Right lobe of liver (tissue), 6 donors: ENCODE measurements at regions not wholly inside any gene's neighbourhood (a gene's known extent, or its start where the extent isn't known, plus 50 kb on each side); places are given as distances from the start of the nearest gene placed in this dataset.

Experiments used
- ATAC-seq, 4 donors: fragments of 200-7000 bp; cut with Tn5 transposase; one replicate each; pipeline ENCODE4 v1.9.1; 2020; ENCODE audit warnings: mild to moderate bottlenecking in 4 of 4, moderate library complexity in 4 of 4
- DNase-seq, 3 donors: peaks; one replicate each; pipeline ENCODE4 v3.0.0-alpha.2; 2020
- H3K27ac ChIP-seq, 3 donors: fragments of 200-600 bp; one replicate each; pipeline ENCODE4 v1.8.0; 2022
- H3K27me3 ChIP-seq, 2 donors: fragments of 200-600 bp; one replicate each; pipeline ENCODE4 v1.8.0; 2022
- H3K36me3 ChIP-seq, 4 donors: fragments of 200-600 bp; sonication (generic) in 1 of 4; one replicate each; pipeline versions ENCODE4 v1.5.1 to v1.8.0; 2017 to 2022; ENCODE audit warnings: control low read depth in 1 of 4
- H3K4me1 ChIP-seq, 4 donors: fragments of 200-600 bp; sonication (generic) in 1 of 4; one replicate each; pipeline versions ENCODE4 v1.5.1 to v1.8.0; 2017 to 2022; ENCODE audit warnings: control low read depth in 1 of 4
- H3K4me3 ChIP-seq, 3 donors: fragments of 200-600 bp; one replicate each; pipeline ENCODE4 v1.8.0; 2022
- H3K9me3 ChIP-seq, 4 donors: fragments of 200-600 bp; sonication (generic) in 1 of 4; one replicate each; pipeline versions ENCODE4 v1.5.1 to v1.8.0; 2017 to 2022; ENCODE audit warnings: control low read depth in 1 of 4
- CTCF ChIP-seq, 4 donors: fragments of 200-600 bp in 3 of 4; fragments of 450-650 bp in 1 of 4; IDR thresholded peaks; one replicate each; pipeline versions ENCODE4 v1.5.1 to v1.8.0; 2016 to 2022; ENCODE audit warnings: antibody characterized with exemption in 4 of 4, mild to moderate bottlenecking in 2 of 4
- POLR2A ChIP-seq: fragments of 450-650 bp; IDR thresholded peaks from one replicate; pipeline ENCODE4 v1.6.1; 2017; ENCODE audit warnings: antibody characterized with exemption, mild to moderate bottlenecking
- WGBS: methylation state at CpG from one replicate; pipeline ENCODE4 v1.1.6; 2018; ENCODE audit warnings: low coverage, low lambda C conversion rate; ENCODE audit not compliant: insufficient coverage; ENCODE audit errors: missing lambda C conversion rate; 5-methylcytosine and 5-hydroxymethylcytosine counted together
- intact Hi-C, 2 donors: fragments of 100-400 bp; cut with DNase I; formaldehyde crosslinking; loops; one replicate each; pipeline versions ENCODE4 v1.11.2 to v1.14.1; 2022
- donor health status: DM: no; HTN: yes; CAD: no.
- donor health status: DM: no; HTN: no; CAD: no.
- donor health status: DM: no; HTN: no; CAD: no.
- donor health status: DM: no; HTN: yes; CAD: no.
- donor health status: DM: no; HTN: yes; CAD: no.

GRCh38 chr11:113533425-113533698 lies 58.2 kb upstream of the DRD2 start:
- no peak overlapping the region for H3K4me3 ChIP-seq
- no peaks in the 10 kb centered on the region for H3K27me3 ChIP-seq
- H3K27ac ChIP-seq: no peak overlapping the region
- DNase-seq: no peak
- no peaks in the 10 kb centered on the region for H3K4me1 ChIP-seq
- 70% methylated on average over 2 of the region's 4 CpGs for WGBS
- intact Hi-C loops: loop anchor here (5.0 kb wide), 1 partner anchor 226 kb away; no protein-coding TSS in a partner anchor
- no peak for ATAC-seq
- H3K36me3 ChIP-seq: no peaks in the 10 kb centered on the region
- TF ChIP-seq CTCF (IDR thresholded peaks at IDR 0.05) (no peak), POLR2A (no peak)
- no peaks in the 10 kb centered on the region for H3K9me3 ChIP-seq

- Histone ChIP-seq H3K36me3 (no peaks in the 10 kb centered on the region), H3K9me3 (no peaks in the 10 kb centered on the region), H3K4me1 (no peaks in the 10 kb centered on the region), H3K27me3 (no peaks in the 10 kb centered on the region), H3K4me3 (no peak overlapping the region), H3K27ac (no peak overlapping the region)
- 3% methylated on average over 8 of the region's 9 CpGs for WGBS
- DNase-seq (peak; percentile 74 to 77 (median 76)), ATAC-seq (peak; percentile 90 to 96 (median 94))
- intact Hi-C loops: loop anchor here (5.0 kb wide), 1 partner anchor 226 kb away; no protein-coding TSS in a partner anchor
- TF ChIP-seq CTCF (IDR thresholded peaks at IDR 0.05) (peak; percentile 67 to 87 (median 84)), POLR2A (no peak)
These were observed 57.7 kb upstream of the DRD2 start for GRCh38 chr11:113532697-113533424.

GRCh38 chr11:113531575-113532451 lies 56.6 kb upstream of the DRD2 start:
- Histone ChIP-seq H3K4me3 (no peak overlapping the region), H3K9me3 (no peaks in the 10 kb centered on the region), H3K4me1 (no peaks in the 10 kb centered on the region), H3K27me3 (no peaks in the 10 kb centered on the region), H3K27ac (no peak overlapping the region), H3K36me3 (no peaks in the 10 kb centered on the region)
- ATAC-seq (peak in 2 of 4 donors; percentile 13 to 33), DNase-seq (no peak)
- 20% methylated on average over 3 of the region's 8 CpGs for WGBS
- intact Hi-C loops: loop anchor here (5.0 kb wide), 1 partner anchor 225 kb away; no protein-coding TSS in a partner anchor
- TF ChIP-seq POLR2A: no peak
- TF ChIP-seq CTCF (IDR thresholded peaks at IDR 0.05): no peak

GRCh38 chr11:113531083-113531482 lies 55.9 kb upstream of the DRD2 start:
- intact Hi-C loops: loop anchor here (5.0 kb wide), 1 partner anchor 224 kb away; no protein-coding TSS in a partner anchor

More at GRCh38 chr11:113531083-113531482, 55.9 kb upstream of the DRD2 start:
- Histone ChIP-seq H3K9me3 (no peaks in the 10 kb centered on the region), H3K27ac (no peak overlapping the region), H3K36me3 (no peaks in the 10 kb centered on the region), H3K4me3 (no peak overlapping the region), H3K4me1 (no peaks in the 10 kb centered on the region), H3K27me3 (no peaks in the 10 kb centered on the region)
- 37% methylated on average over 3 of the region's 3 CpGs for WGBS
- TF ChIP-seq CTCF (IDR thresholded peaks at IDR 0.05): no peak
- ATAC-seq (no peak), DNase-seq (no peak)
